NCI-H524 treated with DMSO at 0.1 percent for 48 hours (cell line): ENCODE measurements at regions not wholly inside any gene's neighbourhood (a gene's known extent, or its start where the extent isn't known, plus 50 kb on each side); places are given as distances from the start of the nearest gene placed in this dataset.

Source experiments
- DNase-seq: peaks from one replicate; lab custom pipeline; 2025; lab: John Stamatoyannopoulos, UW

DNA sequence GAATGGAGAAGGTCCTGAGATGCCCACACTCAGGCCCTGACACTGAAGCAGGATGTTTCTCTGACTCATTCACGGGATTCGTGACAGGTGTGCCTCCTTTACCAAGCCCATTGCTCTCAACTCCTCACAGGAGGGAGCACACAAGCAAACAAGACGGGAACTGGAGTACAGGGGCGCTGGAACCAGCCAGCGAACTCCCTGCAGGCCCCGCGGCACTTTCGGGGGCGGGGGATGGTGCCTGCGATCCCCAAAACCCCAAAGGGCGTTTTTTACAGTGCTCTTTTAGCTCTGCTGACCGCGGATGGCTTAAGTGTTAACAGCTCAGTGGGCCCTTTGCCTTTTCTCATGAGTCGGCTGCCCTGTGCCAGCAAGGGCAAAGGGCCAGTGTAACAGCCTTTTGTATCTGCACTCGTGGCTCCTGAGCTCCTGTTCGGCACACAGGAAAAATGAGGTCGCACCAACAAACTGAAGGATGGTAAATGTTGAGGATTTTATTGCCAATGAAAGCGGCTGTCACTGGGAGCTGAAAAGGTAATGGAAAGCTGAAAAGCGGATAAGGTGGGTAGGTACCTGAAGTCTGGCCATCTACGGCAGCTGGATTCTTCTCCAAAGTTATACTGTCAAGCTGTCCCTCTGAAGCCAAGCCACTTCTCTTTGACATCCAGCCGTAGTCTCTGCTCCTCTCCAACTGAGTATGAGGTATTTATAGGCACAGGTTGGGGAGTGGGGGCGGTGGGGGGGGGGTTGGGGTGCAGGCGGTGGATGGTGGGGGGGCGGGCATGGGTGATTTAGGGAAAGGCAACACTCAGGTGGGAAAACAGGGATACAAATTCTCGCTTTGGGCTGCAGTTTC lies 65.0 kb upstream of the TRPC4 start:
- DNase-seq, result no peak

DNA sequence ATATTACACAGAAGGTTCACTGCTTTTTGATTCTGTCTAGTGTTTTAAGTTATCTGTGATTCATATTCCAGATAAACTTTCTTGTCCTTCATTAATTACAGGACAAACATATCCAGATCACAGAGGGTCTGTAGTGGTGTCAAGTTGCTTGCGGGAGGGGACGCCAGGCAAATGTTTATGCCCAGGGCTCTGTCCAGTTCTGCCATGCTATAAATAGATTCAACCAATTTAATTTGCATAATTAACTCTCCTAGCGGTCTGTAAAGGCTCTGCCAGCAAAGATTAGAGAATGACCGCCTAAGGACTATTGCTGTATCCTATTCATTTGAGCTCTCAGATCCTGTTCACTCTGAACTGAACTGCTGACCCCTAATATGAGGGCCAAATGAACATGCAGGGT lies 59.7 kb upstream of the TRPC4 start:
- no peak for DNase-seq

- no peak for DNase-seq
These were observed 58.0 kb upstream of the TRPC4 start for GRCh38 chr13:37927561-37927960.

GRCh38 chr13:37925878-37926473 lies 56.4 kb upstream of the TRPC4 start:
- no peak for DNase-seq

GRCh38 chr13:37923236-37923635 lies 53.7 kb upstream of the TRPC4 start:
- DNase-seq, result no peak

DNA sequence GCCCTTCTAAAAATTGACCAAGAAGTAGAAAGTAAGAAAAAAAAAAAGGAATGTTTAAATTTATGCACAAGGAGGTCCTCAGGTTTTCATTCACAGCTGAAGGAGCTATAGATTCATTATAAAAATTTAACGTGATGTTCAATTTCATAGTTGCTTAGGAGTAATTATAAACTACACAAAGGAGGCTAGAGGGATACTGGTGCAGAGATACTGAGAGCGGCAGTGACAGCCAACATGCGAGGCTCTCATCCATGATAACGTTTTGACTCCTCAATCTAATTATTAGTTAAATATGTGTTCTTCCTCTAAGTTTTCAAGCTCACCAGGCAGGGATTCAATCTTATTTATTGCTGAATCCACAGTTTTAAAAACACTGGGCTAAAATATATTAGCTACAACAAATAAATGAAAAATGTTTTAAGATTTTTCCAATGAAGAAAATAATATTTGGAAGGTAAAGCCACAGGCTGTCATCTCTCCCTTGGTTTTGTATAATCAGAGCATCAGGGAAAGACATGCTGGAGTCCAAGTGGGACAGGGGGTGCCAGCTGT lies 49.8 kb upstream of the TRPC4 start:
- no peak for DNase-seq
